HG03103 (cell line): ENCODE measurements at regions not wholly inside any gene's neighbourhood (a gene's known extent, or its start where the extent isn't known, plus 50 kb on each side); places are given as distances from the start of the nearest gene placed in this dataset.
A peak's percentile ranks its signal among the peaks of the same experiment; 100 is the strongest.

Experiments
- ATAC-seq: cut with Tn5 transposase; IDR thresholded peaks from one replicate; pipeline ENCODE4 v1.9.1; 2021; ENCODE audit warnings: low read depth; ENCODE audit not compliant: unreplicated experiment

DNA sequence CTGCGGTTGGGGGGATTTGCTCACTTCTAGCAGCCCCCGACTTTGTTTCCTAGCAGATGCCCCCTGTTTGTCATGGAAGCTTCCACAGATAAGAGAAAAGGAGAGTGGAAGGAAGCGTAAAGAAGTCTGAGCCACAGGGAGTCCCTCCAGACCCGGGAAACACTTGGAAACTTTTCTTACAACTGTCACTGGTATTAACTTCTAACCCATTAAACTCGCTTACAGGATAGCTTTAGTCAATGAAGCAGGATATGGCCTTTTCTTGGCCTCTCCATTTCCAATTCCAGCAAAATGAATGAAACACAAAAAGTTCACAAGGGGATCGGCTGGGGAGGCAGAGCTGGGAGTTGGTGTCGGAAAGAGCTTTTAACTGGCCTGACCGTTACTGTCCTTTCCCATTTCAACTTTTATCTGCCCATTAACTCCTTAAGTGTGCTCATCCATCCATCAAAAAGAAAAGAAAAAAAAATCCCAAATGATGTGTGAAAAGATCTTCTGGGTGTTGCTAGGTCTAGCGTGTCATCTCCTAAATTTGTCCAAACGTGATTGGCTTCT is 231.9 kb upstream of the ARGLU1 start:
- ATAC-seq: no peak

DNA sequence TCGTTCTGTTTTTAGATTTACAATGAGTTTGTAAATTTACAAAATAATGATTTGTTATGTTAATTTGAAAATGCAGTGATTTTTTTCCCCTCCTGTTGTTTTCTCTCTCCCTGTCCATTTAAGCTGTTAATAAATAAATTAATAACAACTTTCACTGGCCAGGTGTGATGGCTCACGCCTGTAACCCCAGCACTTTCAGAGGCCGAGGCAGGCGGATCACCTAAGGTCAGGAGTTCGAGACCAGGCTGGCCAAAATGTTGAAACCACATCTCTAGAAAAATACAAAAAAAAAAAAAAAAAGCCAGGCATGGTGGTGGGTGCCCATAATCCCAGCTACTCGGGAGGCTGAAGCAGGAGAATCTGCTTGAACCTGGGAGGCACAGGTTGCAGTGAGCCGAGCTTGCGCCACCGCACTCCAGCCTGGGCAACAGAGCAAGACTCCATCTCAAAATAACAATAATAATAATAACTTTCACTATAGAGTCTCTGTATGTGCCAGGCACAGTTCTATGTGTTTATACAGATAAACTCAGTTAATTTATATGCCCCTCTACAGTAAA is 229.2 kb upstream of the ARGLU1 start:
- ATAC-seq: no peak

DNA sequence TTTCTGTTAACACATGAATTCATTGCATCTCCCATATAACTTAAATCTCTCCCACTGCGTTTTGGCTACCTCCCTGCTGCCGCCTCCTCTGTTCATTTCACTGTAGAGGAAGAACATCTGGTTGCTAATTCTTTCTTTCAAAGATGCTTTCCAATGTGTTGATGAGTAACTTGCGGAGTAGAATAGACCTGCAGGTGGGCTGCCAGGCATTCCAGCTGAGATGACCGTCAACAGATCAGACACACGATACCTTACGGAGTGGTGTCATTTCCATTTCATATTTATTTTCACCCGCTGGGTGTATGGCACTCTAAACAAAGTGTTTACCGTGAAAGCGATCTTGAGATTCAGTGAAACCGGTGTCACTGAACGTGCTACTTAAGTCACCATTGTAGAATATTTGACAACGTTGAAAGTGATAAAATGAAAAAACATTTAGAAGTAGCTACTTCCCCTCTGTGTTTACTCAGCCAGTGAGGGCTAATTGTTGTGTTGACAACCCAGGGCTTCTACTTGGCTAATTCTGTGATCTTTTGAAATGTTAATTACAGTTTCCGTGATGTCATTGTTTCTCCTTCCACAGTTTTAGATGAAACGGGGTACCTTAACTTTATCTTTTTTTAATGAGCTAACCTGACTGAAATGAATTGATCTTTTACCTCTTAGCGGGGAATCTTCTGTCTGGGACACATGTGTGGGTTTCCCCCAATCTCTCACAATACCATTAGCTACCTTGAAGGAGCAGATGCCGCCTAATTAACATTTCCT is 228.5 kb upstream of the ARGLU1 start:
- ATAC-seq: peak; percentile 70

DNA sequence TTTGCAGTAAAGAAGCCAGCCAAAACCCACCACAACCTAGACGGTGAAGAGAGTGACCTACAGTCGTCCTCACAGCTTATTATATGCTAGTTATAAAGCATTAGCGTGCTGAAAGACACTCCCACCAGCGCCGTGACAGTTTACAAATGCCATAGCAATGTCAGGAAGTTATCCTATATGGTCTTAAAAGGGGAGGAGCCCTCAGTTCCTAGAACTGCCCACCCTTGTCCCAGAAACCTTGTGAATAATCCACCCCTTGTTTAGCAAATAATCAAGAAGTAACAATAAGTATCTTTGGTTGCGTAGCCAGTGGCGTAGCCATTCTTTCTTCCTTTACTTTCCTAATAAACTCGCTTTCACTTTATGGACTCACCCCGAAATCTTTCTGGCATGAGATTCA is 227.9 kb upstream of the ARGLU1 start:
- peak; percentile 23 for ATAC-seq

DNA sequence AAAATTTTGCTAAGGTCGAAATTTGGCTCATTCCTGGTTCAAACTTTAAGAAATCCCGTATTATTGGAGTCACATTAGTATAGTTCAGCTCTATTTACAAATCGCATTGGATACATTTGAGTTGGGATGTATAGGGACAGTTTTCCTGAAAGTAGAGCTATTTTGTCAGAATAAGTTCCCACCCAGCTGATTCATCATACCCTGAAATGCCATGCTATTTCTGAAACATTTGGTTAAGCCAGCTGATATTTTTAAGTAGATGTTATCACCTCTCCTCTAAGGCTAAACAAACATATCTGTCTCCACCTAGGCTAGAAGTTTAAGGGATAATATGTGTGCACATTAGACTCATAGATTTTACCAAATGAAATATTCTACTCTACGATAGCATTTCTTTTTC is 226.2 kb upstream of the ARGLU1 start:
- ATAC-seq: no peak

DNA sequence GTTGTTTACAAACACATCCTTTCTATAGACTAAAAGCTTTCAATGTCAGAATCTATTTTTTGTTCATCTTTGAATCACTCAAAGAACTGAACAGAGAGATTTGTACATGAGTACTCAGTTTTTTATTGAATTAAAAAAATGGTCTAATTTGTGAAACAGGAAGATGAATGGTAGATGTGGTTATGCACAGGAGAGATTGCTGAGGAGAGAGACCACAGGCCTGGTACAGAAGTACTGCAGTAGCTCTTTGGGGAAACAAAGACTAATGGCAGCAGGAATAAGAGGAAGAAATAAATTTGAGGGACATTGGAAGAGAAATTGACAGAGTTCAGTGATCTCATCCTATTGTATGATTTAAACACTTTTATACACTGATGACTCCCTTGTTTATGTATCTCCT is 222.0 kb upstream of the ARGLU1 start:
- ATAC-seq: no peak

DNA sequence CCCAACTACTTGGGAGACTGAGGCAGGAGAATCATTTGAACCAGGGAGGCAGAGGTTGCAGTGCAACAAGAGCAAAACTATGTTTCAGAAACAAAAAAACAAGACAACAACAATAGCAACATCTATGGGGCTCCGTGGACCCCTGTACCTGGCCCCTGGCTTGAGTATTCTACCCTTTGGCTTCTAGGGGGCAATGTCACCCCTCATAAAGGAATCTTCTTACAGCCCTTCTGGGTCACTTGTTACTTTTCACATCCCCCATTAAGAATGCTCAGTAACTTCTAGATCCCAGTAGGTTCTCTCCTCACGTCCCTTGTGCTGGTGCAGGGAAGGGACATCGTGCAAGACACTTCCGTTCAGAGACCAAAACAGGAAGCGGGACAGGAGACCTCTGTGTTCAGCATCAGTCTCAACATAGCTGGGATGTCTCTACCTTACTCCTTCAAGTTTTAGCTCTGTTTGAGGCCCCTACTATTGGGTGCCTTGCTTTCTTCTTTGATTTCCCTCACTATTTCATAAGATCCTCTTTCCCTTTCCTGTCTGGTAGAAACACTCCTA is 218.1 kb upstream of the ARGLU1 start:
- no peak for ATAC-seq

DNA sequence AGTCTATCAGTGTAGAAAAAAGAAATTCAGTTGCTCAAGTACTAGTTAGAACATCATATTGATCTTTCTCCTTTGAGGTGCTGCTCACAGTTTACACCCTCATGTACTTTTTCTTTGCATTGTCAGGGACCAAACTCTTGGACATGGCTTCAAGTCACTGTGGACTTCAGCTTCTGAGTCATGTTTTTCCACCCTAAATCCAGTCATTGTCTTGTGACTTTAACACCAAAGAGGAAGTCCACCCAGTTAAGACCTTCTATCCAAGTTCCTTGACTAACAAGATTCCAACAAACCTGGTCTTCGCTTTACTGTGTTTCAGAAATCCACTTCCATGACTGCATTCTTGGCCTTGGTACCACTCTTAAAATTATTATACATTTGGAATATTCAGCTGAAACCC is 206.7 kb upstream of the ARGLU1 start:
- ATAC-seq: no peak

DNA sequence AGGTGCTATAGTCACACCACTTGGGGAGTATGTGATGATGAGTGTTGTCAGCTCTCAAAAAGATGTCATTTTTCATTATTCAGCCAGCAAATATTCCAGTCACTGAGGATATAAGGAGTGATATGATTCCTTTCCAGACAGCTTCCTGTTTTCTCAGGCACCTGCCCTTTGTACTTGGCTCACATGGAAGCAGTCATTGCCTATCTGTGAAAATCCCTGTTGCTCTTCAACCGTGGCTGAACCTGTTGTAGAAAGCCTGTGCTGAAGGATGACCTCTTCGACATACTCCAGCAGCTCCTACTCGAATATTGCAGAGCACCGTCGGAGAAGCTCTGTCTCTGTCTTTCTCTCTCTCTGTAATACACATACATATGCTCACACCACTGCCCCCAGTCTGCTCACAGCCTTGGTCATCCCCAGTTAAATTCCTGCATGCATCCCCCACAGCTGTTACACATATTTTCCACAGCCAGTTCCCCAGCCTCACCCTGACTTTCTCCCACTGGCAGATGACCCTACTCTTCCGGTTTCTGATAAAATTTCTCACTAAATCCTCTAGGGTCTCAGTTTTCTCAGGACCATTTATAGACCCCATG is 204.2 kb upstream of the ARGLU1 start:
- no peak for ATAC-seq

DNA sequence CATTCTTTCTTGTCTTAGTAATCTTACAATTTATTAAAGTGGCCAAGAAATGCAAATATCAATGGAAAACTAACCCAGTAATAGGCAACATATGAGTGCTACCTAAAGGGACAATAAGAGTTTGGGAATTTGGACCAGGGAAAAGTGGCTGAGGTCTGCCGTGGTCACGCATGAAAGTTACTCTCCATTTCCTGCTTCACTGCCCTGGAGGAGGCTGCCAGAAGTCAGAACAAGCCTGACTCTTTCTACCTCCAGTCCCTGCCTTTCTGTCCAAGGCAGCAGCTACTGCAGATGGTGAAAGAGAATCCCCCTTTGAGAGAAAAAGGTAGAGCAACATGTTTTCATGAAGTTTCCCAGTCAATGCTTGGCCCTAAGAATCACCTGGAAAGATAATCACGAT is 201.1 kb upstream of the ARGLU1 start:
- no peak for ATAC-seq

DNA sequence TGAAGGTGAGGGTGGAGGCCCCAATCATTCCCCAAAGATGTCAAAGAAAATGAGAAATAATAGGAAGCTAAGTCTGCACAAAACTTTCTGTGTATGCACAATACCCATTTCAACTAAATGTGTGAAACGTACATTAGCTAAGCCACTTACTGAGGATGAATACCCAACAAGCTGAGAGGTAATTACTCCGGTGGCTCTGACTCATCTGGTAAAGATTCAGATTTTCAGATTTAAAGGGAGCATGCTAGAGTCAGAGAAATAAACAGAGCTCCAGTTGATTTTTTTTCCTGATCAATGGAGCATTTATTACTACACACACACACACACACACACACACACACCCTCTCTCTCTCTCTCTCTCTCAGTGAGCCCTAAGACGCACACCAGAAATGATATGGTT is 194.8 kb upstream of the ARGLU1 start:
- ATAC-seq: no peak

DNA sequence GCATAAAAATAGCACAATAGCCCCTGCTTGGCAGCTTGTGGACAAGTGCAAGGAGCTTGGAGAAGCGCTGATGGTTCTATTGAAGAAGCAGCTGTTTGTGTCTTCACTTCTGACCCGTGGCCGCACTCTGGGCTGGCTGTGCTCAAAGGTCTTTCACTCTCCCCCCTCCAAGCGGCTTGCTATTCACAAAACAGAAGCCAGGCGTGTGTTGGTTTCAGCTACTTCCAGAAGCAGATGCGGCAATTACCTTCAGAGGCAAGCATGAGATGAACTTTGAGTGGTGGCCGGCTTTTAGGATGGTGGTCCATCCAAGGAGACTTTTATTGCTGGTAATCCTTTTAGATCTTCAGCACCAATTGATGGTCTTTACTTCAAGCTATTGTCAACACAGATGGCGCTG is 188.5 kb upstream of the ARGLU1 start:
- no peak for ATAC-seq

DNA sequence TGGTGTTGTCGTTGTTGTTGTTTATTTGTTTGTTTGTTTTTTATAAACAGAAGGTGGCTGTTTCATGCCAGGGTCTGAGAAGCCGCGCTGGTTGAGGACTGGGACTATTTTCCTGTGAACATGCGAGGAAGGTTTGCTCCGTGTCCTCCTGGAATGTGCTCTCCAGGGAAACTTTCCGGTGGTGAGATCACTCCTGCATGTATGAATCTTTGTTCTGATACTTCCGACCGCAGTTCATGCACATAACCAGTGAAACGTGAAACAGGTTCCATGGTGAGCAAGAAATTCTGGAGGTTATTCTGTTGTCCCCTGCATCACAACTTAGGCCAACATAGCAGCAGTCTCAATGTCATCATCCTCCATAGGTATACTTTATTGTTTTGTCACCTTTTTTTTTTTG is 187.6 kb upstream of the ARGLU1 start:
- ATAC-seq: no peak

DNA sequence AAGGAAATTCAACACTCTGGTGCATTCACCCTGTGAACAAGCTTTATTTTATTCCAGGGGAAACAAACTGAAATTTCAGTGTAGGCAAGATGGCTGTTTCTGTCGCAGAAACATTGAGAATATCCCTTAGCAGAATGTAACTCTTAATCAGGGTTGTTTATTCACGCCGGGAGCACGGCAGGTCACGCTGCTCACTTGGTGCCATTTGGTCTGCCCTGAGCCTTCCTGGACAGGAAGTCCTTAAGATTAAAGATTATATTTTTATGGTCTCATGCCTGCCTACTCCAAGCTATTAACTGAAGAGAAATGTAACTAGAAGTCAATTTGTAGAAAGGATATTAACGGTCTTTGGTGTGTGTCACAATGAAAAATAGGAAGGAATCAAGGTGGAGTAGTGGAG is 185.3 kb upstream of the ARGLU1 start:
- ATAC-seq: no peak

DNA sequence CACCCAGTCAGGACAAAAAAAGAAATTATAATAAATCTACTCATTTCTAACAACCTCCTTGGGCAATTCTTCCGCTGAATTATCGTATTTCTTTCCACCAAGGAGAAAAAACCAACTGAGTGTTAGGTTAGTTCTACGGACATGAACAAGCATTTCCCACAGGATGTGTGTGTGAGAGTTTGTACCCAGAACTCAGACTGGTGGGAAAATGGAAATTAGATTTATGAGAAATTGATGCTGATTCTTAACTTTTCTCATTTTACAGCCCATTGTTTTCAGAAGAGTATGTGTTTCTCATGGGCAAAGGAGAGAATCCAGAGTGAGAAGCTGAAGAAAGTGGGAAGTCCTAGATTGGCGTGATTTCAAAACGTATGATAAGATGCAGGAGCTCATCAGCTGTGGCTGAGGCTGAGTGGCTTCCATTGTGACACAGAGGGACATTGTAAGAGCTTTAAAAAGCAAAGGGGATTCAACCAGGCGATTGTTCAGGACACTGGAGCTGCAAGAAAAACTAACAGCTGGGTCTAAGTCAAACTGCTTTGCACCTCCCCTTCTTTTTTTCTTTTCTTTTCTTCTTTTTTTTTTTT is 184.7 kb upstream of the ARGLU1 start:
- ATAC-seq: no peak

DNA sequence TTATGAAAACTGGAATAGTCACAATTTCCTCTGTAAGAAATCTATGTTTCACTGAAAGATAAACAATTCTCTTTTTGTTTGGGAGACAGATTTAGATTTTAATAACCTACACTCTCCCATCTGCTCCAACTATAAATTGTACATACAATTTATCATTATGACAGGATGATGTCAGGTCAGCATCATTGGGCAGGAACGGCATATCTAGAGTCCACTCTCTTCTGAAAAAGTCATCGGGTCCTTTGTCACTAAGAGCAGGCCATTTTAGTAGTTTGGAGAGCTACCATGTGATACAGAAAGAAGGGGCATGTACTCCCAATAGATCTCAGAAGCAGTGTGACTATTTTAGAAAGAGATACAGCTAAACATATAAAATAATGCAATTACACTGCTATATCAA is 180.8 kb upstream of the ARGLU1 start:
- ATAC-seq: no peak

DNA sequence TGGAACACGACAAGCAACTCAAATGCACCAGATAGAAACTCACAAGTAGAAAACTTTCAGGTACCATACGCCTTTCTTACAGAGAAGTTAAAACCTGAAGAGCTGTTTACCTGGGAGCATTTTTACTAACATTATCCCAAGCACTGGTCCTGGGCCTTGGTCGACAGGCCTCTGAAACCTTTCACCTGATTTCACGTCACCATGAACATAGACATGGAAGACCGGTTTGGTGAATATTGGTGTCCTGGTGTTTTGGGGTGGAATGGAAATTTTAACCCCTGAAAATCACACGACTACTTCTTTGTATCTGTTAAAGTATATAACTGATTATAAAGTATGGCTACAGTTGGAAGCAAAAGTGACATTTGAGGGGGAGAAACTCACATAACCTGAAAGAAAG is 176.6 kb upstream of the ARGLU1 start:
- ATAC-seq: no peak

DNA sequence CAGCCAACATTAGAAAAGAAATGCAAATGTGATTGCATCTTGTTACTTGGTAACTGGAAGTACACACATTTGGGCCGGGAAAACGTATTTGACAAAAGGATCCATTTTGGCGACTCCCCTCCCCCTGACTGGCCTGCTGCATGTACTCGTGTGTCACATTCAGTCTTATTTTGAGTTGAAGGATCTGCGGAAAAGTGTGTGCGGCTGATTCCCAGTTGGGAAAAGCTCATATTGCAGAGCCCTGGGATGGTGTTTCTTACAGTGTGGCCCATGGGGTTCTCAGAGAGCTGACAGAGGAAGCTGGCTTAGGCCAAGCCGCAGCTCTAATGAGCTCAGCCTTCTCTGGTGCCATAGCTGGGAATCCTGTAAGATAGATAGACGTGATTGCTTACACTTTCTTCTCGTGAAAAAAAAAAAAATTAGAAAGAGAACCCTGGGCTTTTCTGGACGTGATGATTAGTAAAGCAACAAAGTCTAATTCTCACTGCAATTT is 170.3 kb upstream of the ARGLU1 start:
- ATAC-seq: no peak

DNA sequence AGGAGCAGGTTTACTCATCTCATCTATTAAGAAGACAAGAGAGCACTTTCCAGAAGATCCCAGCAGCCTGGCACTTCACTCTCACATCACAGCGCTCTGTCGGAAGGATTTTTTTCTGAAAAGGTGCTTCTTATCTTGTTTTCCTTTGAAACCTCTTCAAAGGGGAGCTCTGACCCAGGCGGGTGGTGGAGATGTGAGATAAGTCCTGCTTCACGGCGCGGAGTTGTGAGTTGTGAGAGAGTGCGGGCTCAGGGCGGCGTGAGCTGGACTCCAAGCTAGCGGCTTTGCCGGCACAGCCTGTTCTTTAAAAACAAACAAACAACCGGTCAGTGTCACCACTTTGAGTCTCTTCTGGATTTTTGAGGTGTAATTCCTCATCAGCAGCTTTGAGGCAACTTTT is 169.0 kb upstream of the ARGLU1 start:
- no peak for ATAC-seq

DNA sequence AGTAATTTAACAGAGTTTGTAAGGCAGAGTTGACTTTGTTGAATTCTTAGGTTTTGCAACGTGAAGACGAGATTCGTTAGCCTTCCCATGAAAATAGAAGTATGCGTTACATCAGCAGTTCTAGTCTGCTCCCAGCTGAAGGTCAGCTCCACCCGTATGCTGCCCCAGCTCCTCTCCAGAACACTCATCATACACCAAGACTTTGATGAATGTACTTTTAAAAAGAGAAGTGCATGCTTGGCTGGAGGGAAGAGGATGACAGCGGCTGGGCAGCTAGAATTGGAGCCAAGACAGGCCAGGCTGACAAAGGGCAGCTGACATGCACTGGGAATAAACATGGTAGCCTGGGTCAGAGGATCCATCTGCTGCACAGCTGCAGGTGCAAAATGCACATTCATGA is 166.3 kb upstream of the ARGLU1 start:
- ATAC-seq: no peak

DNA sequence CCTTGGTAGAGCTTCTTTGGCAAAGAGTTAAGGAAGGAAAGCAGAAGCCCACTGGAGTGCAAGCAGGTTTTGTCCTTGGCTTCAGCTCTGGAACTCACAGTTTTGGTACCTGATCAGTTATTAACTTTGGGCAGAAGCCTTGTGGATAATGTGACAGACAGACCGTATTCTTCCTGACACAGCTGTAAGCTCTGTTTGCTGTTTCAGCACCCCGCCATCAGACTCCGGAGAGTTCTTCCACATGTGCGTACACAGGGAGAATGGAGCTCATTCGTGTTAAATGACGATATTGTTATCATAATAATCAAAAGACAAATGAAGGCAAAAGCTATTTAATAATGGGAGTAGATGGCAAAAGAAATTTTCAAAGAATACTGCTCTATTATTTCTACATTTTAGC is 155.1 kb upstream of the ARGLU1 start:
- ATAC-seq: no peak
